Loucy (cell line): ENCODE measurements at regions not wholly inside any gene's neighbourhood (a gene's known extent, or its start where the extent isn't known, plus 50 kb on each side); places are given as distances from the start of the nearest gene placed in this dataset.

Source experiments
- H2AFZ ChIP-seq: fragments of 200-600 bp; sonication (generic); 2 replicates; pipeline ENCODE4 v1.6.0; 2016; ENCODE audit warnings: antibody characterized with exemption, mild to moderate bottlenecking, low read length, moderate library complexity
- H3F3A ChIP-seq: fragments of 200-600 bp; 2 replicates; pipeline ENCODE4 v1.6.0; 2016; ENCODE audit warnings: antibody characterized with exemption, low read depth, mild to moderate bottlenecking
- H3K27me3 ChIP-seq: fragments of 200-600 bp; sonication (generic); 2 replicates; pipeline ENCODE4 v1.6.1; 2014; ENCODE audit warnings: low read length, mild to moderate bottlenecking; ENCODE audit not compliant: insufficient read depth, poor library complexity, severe bottlenecking
- H3K36me3 ChIP-seq: fragments of 200-600 bp; sonication (generic); 2 replicates; pipeline ENCODE4 v1.6.1; 2016; ENCODE audit warnings: low read length; ENCODE audit not compliant: insufficient read depth
- H3K4me1 ChIP-seq: fragments of 200-600 bp; sonication (generic); 2 replicates; pipeline ENCODE4 v1.5.1; 2014; ENCODE audit warnings: low read length, mild to moderate bottlenecking; ENCODE audit not compliant: insufficient read depth, poor library complexity, severe bottlenecking
- H3K4me2 ChIP-seq: fragments of 200-600 bp; sonication (generic); 2 replicates; pipeline ENCODE4 v1.6.0; 2014; ENCODE audit warnings: antibody characterized with exemption, low read length, low read depth, mild to moderate bottlenecking; ENCODE audit not compliant: poor library complexity, severe bottlenecking
- H3K4me3 ChIP-seq: fragments of 200-600 bp; sonication (generic); 2 replicates; pipeline ENCODE4 v1.5.1; 2014; ENCODE audit warnings: low read length, mild to moderate bottlenecking, mixed read lengths; ENCODE audit not compliant: poor library complexity, severe bottlenecking
- H3K79me2 ChIP-seq: fragments of 200-600 bp; sonication (generic); 2 replicates; pipeline ENCODE4 v1.6.1; 2014; ENCODE audit warnings: low read length; ENCODE audit not compliant: insufficient read depth
- H3K9ac ChIP-seq: fragments of 200-600 bp; sonication (generic); 2 replicates; pipeline ENCODE4 v1.6.0; 2014; ENCODE audit warnings: mild to moderate bottlenecking, low read depth, low read length, moderate library complexity; ENCODE audit not compliant: poor library complexity, severe bottlenecking
- H3K9me2 ChIP-seq: fragments of 200-600 bp; sonication (generic); replicated peaks from 2 replicates; pipeline ENCODE4 v1.6.1; 2016; ENCODE audit warnings: low read depth, low read length, mixed read lengths
- H3K9me3 ChIP-seq: fragments of 200-600 bp; sonication (generic); 2 replicates; pipeline ENCODE4 v1.6.1; 2014; ENCODE audit warnings: mild to moderate bottlenecking, antibody characterized with exemption, low read length, low read depth; ENCODE audit not compliant: insufficient read depth
- H4K20me1 ChIP-seq: fragments of 200-600 bp; sonication (generic); 2 replicates; pipeline ENCODE4 v1.6.0; 2014; ENCODE audit warnings: antibody characterized with exemption, low read length, mild to moderate bottlenecking; ENCODE audit not compliant: insufficient read depth, poor library complexity, severe bottlenecking
- EZH2phosphoT487 ChIP-seq: fragments of 200-600 bp; IDR thresholded peaks from 2 replicates; pipeline ENCODE4 v1.6.1; 2018; ENCODE audit warnings: antibody characterized with exemption, mild to moderate bottlenecking, moderate library complexity, borderline replicate concordance
- TF ChIP-seq, protein P1 (sequence below): fragments of 200-600 bp; sonication (generic); conservative IDR thresholded peaks from 2 replicates; pipeline ENCODE4 v1.5.1; 2014; ENCODE audit warnings: mild to moderate bottlenecking, antibody characterized with exemption, low read length

DNA sequence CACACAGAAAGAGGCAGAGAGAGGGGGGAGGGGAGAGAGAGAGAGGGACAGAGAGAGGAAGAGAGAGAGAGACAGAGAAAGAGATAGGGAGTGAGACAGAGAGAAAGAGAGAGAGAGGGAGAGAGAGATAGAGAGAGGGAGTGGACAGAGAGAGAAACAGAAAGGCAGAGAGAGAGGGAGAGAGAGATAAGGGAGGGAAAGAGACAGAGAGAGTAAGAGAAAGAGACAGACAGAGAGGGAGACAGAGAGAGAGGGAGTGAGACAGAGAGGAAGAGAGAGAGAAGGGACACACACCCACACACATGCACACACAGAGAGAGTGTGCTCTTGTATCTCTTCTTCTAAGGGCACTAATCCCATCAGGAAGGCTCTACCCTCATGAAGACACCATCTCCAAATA, 103.2 kb upstream of the ESRRB start:
- Histone ChIP-seq H3K9me2 (no peaks in the 10 kb centered on the region), H3K9ac (no peak overlapping the region), H3K79me2 (no peaks in the 10 kb centered on the region), H3K4me2 (no peak overlapping the region), H2AFZ (no peak overlapping the region), H3F3A (no peaks in the 10 kb centered on the region), H3K36me3 (no peaks in the 10 kb centered on the region), H3K4me1 (no peaks in the 10 kb centered on the region), H4K20me1 (no peaks in the 10 kb centered on the region), H3K27me3 (no peaks in the 10 kb centered on the region), H3K4me3 (no peak overlapping the region), H3K9me3 (no peaks in the 10 kb centered on the region)
- TF ChIP-seq EZH2phosphoT487 = no peak
- TF ChIP-seq, protein P1, sequence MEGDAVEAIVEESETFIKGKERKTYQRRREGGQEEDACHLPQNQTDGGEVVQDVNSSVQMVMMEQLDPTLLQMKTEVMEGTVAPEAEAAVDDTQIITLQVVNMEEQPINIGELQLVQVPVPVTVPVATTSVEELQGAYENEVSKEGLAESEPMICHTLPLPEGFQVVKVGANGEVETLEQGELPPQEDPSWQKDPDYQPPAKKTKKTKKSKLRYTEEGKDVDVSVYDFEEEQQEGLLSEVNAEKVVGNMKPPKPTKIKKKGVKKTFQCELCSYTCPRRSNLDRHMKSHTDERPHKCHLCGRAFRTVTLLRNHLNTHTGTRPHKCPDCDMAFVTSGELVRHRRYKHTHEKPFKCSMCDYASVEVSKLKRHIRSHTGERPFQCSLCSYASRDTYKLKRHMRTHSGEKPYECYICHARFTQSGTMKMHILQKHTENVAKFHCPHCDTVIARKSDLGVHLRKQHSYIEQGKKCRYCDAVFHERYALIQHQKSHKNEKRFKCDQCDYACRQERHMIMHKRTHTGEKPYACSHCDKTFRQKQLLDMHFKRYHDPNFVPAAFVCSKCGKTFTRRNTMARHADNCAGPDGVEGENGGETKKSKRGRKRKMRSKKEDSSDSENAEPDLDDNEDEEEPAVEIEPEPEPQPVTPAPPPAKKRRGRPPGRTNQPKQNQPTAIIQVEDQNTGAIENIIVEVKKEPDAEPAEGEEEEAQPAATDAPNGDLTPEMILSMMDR = no peak

DNA sequence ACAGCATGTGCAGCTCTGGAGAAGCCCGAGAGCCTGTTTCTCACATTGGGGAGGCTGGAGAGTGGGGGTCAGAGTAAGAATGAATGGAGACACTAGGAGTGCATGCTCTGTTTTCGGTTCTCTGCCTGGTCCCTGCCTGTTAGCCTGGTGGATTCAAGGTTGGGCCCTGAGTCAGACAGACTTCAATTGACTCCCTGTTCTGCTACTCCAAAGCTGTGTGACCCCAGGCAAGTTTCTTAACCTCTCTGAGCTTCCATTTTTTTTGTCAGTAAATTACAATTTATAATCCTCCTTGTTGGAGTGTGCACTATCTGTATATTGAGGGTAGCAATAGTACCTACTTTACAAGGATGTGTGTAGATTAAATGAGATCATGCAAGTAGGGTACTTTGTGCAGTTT, 102.6 kb upstream of the ESRRB start:
- Histone ChIP-seq H2AFZ (no peak overlapping the region), H3K9ac (no peak overlapping the region), H3K9me2 (no peaks in the 10 kb centered on the region), H3K36me3 (no peaks in the 10 kb centered on the region), H3K4me2 (no peak overlapping the region), H3K4me3 (no peak overlapping the region), H3K79me2 (no peaks in the 10 kb centered on the region), H3K27me3 (no peaks in the 10 kb centered on the region), H3K9me3 (no peaks in the 10 kb centered on the region), H3F3A (no peaks in the 10 kb centered on the region), H4K20me1 (no peaks in the 10 kb centered on the region), H3K4me1 (no peaks in the 10 kb centered on the region)
- no peak for TF ChIP-seq EZH2phosphoT487
- TF ChIP-seq, protein P1 = no peak

DNA sequence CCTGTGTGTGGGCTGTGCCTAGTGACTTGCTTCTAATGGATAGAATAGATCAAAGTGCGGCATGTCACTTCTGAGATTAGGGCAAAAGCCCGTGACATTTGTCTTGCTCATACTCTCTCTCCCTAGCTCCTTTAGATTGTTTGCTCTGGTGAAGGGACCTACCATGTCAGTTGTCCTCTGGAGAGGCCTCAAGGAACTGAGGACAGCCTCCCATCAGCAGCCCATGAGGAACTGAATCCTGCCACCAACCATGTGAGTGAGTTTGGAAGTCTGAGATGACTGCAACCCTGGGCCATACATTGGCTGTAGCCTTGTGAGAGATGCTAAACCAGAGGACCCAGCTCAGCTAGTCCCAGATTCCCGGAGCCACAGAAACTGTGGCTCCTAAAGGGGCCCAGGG, 101.6 kb upstream of the ESRRB start:
- no peaks in the 10 kb centered on the region for H4K20me1 ChIP-seq
- TF ChIP-seq EZH2phosphoT487 = no peak
- TF ChIP-seq, protein P1 = no peak
- no peaks in the 10 kb centered on the region for H3F3A ChIP-seq
- no peaks in the 10 kb centered on the region for H3K79me2 ChIP-seq
- H3K9ac ChIP-seq = no peak overlapping the region
- no peaks in the 10 kb centered on the region for H3K9me3 ChIP-seq
- no peak overlapping the region for H2AFZ ChIP-seq
- H3K27me3 ChIP-seq = no peaks in the 10 kb centered on the region
- no peaks in the 10 kb centered on the region for H3K36me3 ChIP-seq
- no peak overlapping the region for H3K4me2 ChIP-seq
- no peaks in the 10 kb centered on the region for H3K9me2 ChIP-seq
- H3K4me3 ChIP-seq = no peak overlapping the region
- no peaks in the 10 kb centered on the region for H3K4me1 ChIP-seq
